HepG2 (cell line): ENCODE measurements at regions not wholly inside any gene's neighbourhood (a gene's known extent, or its start where the extent isn't known, plus 50 kb on each side); places are given as distances from the start of the nearest gene placed in this dataset.

Source experiments
- ARID4A ChIP-seq: sonication (generic); formaldehyde crosslinking; IDR thresholded peaks from 2 replicates; pipeline ENCODE4 v1.5.0; 2020; ENCODE audit warnings: mild to moderate bottlenecking, missing genetic modification reagents, borderline replicate concordance
- CAMTA2 ChIP-seq: sonication (generic); formaldehyde crosslinking; IDR thresholded peaks from 2 replicates; pipeline ENCODE4 v1.4.0; 2020; ENCODE audit warnings: mild to moderate bottlenecking, missing genetic modification reagents, borderline replicate concordance
- JUN ChIP-seq: sonication (generic); formaldehyde crosslinking; IDR thresholded peaks from 2 replicates; pipeline ENCODE4 v1.4.0; 2020; ENCODE audit warnings: mild to moderate bottlenecking, missing genetic modification reagents
- NFIC ChIP-seq: IDR thresholded peaks from 2 replicates; pipeline ENCODE4 v1.6.1; 2012; ENCODE audit warnings: mild to moderate bottlenecking, low read length, inconsistent platforms
- PRDM15 ChIP-seq: sonication (generic); formaldehyde crosslinking; IDR thresholded peaks from 2 replicates; pipeline ENCODE4 v1.4.0; 2020; ENCODE audit warnings: missing genetic modification reagents
- TCF7 ChIP-seq: sonication (generic); IDR thresholded peaks from 2 replicates; pipeline ENCODE4 v1.6.1; 2016; ENCODE audit warnings: antibody characterized with exemption, low read depth
- USF2 ChIP-seq, 2 experiments: sonication (generic) in 1 of 2; formaldehyde crosslinking in 1 of 2; IDR thresholded peaks; 2 replicates each; pipeline versions ENCODE4 v1.5.1 to v1.6.1; 2011 to 2020; ENCODE audit warnings: borderline replicate concordance in 1 of 2, low read depth in 1 of 2, low read length in 1 of 2, mild to moderate bottlenecking in 1 of 2, missing genetic modification reagents in 1 of 2, moderate library complexity in 1 of 2
- ZFP1 ChIP-seq: IDR thresholded peaks from 2 replicates; pipeline ENCODE4 v1.6.1; 2016
- ZFP82 ChIP-seq: sonication (generic); formaldehyde crosslinking; IDR thresholded peaks from 2 replicates; pipeline ENCODE4 v1.5.1; 2020; ENCODE audit warnings: mild to moderate bottlenecking, missing genetic modification reagents, borderline replicate concordance
- ZNF260 ChIP-seq: sonication (generic); formaldehyde crosslinking; IDR thresholded peaks from 2 replicates; pipeline ENCODE4 v1.4.0; 2020; ENCODE audit warnings: missing genetic modification reagents, low read depth, mild to moderate bottlenecking, borderline replicate concordance
- ZNF354B ChIP-seq: sonication (generic); formaldehyde crosslinking; IDR thresholded peaks from 2 replicates; pipeline ENCODE4 v1.8.0; 2022; ENCODE audit warnings: mild to moderate bottlenecking, missing genetic modification reagents
- ZNF589 ChIP-seq: sonication (generic); formaldehyde crosslinking; conservative IDR thresholded peaks from 2 replicates; pipeline ENCODE4 v1.8.0; 2022; ENCODE audit warnings: mild to moderate bottlenecking, moderate library complexity, missing genetic modification reagents
- TF ChIP-seq, protein P1 (sequence below): sonication (generic); formaldehyde crosslinking; IDR thresholded peaks from 2 replicates; pipeline ENCODE4 v1.4.0; 2020; ENCODE audit warnings: missing genetic modification reagents

DNA sequence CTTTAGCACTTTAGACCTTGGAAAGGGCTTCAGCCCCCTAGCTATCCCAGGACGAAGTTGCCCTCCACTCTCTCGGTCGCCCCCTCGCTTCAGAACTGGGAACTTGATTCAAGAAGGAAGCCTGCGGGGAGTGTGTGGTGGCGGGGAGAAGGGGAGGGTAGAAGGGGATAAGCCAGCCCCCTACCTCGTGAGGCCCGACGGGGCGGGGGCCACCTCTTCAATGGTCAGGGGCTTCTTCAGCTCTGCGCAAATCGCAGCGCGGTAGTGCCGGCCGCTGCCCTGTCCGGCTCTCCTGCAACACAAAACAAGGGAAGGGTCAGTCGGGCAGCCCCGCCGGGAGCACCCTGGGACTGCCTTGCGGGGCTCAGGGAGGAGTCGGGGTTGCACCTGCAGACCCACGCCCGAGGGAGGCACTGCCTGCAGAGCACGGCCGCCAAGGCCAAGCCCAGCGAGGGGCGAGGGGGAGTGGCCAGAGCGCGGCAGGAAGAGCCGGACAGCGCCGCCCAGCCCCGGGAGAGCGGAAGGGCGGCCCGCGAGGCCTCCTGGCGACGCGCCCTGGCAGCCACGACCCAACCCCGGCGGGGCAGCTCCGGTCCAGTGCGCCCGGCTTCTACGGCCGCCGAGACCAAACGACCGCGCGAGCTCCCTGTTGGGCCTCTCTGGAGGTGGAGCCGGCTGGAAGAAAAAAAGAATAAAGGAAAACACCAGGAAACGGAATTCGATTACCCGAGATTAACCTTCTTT lies 56.2 kb upstream of the RASAL2 start (continued):
- TF ChIP-seq, protein P1, sequence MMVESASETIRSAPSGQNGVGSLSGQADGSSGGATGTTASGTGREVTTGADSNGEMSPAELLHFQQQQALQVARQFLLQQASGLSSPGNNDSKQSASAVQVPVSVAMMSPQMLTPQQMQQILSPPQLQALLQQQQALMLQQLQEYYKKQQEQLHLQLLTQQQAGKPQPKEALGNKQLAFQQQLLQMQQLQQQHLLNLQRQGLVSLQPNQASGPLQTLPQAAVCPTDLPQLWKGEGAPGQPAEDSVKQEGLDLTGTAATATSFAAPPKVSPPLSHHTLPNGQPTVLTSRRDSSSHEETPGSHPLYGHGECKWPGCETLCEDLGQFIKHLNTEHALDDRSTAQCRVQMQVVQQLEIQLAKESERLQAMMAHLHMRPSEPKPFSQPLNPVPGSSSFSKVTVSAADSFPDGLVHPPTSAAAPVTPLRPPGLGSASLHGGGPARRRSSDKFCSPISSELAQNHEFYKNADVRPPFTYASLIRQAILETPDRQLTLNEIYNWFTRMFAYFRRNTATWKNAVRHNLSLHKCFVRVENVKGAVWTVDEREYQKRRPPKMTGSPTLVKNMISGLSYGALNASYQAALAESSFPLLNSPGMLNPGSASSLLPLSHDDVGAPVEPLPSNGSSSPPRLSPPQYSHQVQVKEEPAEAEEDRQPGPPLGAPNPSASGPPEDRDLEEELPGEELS (CRISPR knock-in tag) = peak; percentile 32; the same call in 1 of the 2 replicates
- TF ChIP-seq NFIC (no peak), ZNF589 (CRISPR knock-in tag) (no peak), TCF7 (no peak), ZNF354B (CRISPR knock-in tag) (0 out of 2 replicates have a peak, but pooled peaks have one; percentile 42), CAMTA2 (CRISPR knock-in tag) (0 out of 2 replicates have a peak, but pooled peaks have one; percentile 39), PRDM15 (CRISPR knock-in tag) (peak; percentile 92), ZFP1 (CRISPR knock-in tag) (no peak; the same call in 1 of the 2 replicates), ZFP82 (peak; percentile 65; the same call in 1 of the 2 replicates), ZNF260 (CRISPR knock-in tag) (no peak), JUN (CRISPR knock-in tag) (peak; percentile 51; the same call in 1 of the 2 replicates), USF2 (IDR thresholded peaks at IDR 0.05; ENCODE audit: low read depth, low read length) (no peak), USF2 (CRISPR knock-in tag; IDR thresholded peaks at IDR 0.05; ENCODE audit: borderline replicate concordance) (no peak), ARID4A (CRISPR knock-in tag) (peak; percentile 71; the same call in 1 of the 2 replicates)
